HG03432 (cell line): ENCODE measurements at regions not wholly inside any gene's neighbourhood (a gene's known extent, or its start where the extent isn't known, plus 50 kb on each side); places are given as distances from the start of the nearest gene placed in this dataset.
"Not testable (repeated sequence)": the region's sequence is repeated elsewhere in the genome, so short reads cannot be mapped to it uniquely, and the experiment has no call there.

Source experiments
- ATAC-seq: cut with Tn5 transposase; IDR thresholded peaks from one replicate; pipeline ENCODE4 v1.9.1; 2021; ENCODE audit warnings: mild to moderate bottlenecking, moderate library complexity; ENCODE audit not compliant: unreplicated experiment

- no peak for ATAC-seq
Measured at GRCh38 chrX:84611843-84612636, 109.8 kb upstream of the HDX start.

GRCh38 chrX:84634201-84634782, 132.0 kb upstream of the HDX start:
- no peak for ATAC-seq

DNA sequence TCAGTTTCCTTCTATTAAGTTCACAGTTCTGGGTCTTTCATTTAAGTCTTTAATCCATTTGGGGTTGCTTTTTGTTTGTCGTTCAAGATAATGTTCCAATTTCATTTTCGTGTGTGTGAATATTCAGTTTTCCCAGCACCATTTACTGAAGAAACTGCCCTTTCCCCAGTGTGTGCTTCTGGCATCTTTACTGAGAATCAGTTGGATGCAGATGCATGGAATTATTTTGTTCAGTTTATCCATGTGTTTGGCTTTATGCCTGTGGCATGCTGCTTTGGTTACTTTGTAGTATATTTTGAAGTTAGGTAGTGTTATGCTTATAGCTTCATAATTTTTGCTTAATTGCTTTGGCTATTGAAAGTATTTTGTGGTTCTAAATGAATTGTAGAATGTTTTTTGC, 163.8 kb upstream of the HDX start:
- no peak for ATAC-seq

GRCh38 chrX:84690228-84690627, 188.0 kb upstream of the HDX start:
- ATAC-seq: no peak

DNA sequence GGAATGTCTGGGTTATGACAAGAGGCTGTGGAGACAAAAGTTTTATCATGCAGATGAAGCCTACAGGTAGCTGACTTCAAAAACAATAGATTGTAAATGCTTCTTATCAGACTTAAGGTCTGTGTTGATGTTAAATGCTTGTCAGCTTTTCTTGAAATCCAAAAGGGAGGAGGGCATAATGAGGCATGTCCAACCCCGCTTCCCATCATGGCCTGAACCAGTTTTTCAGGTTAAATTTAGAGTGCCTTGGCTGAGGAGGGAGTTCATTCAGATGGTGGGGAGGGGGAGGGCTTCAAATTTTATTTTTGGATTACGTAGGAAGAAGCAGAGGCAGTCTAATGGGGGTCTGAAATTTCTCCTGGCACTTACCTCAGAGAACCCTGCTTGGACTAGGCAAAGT, 207.7 kb upstream of the HDX start:
- ATAC-seq: no peak

DNA sequence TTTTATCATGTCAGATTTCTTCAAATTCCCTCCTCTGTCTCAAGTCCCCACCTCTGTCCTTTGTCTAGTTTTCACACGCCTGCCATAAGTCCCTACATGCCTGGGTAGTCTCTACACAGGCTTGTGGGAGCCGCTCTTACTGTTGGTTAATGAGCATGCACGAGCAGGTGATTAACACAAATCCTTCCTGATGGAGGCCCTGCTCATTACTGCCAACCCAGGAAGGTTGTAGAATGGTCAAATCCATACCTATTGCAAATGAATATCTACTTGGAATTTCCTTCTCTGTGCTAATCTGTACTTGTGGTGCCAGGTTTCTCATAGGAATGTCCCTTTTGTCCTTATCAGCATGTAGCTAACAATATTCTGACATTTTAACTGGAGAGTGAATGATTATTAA, 208.4 kb upstream of the HDX start:
- no peak for ATAC-seq

- ATAC-seq: no peak
Measured at GRCh38 chrX:84712621-84713020, 210.4 kb upstream of the HDX start.

DNA sequence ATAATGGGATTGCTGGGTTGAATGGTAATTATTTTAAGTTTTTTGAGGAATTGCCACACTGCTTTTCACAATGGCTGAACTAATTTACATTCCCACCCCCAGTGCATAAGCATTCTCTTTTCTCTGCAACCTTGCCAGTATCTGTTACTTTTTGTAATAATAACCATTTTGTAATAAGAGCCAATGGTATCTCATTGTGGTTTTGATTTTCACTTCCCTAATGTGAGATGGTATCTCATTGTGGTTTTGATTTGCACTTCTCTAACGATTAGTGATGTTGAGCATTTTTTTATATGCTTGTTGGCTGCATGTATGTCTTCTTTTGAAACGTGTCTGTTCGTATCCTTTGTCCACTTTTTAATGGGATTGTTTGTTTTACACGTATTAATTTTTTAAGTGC, 213.1 kb upstream of the HDX start:
- ATAC-seq: no peak

GRCh38 chrX:84717343-84717742, 215.1 kb upstream of the HDX start:
- no peak for ATAC-seq

DNA sequence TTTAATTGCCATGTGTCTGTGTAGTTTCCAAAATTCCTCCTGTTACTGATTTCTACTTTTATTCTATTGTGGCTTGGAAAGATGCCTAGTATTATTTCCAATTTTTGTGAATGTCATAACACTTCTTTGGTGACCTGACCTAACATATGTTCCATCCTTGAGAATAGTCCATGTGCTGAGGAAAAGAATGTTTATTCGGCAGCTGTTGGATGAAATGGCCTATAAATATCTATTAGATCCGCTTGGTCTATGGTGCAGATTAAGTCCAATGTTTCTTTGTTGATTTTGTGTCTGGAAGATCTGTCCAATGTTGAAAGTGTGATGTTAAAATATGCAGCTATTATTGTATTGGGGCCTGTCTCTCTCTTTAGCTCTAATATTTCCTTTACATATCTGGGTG, 219.2 kb upstream of the HDX start:
- no peak for ATAC-seq

DNA sequence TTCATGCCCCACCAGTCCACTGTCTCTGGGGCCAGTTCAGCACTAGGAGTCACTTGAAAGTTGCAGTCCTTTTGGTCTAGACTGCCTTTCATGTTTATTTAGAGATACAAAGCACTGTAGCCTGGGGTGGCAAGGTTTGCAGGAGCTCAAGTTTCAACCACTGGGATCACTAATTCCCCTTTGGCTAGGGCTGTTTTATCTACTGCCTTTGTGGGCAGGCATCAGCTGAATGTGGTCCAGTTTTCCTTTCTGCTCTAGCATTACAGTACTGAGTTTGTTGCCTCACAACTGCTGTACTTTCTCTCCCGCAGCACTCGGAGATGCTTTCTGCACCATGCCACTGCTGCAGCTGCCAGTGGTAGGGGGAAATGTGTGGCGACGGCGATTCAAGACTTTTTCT, 222.3 kb upstream of the HDX start:
- no peak for ATAC-seq

GRCh38 chrX:84729408-84729807, 227.2 kb upstream of the HDX start:
- no peak for ATAC-seq

- ATAC-seq: peak; percentile 99
Measured at GRCh38 chrX:84729809-84730208, 227.6 kb upstream of the HDX start.

DNA sequence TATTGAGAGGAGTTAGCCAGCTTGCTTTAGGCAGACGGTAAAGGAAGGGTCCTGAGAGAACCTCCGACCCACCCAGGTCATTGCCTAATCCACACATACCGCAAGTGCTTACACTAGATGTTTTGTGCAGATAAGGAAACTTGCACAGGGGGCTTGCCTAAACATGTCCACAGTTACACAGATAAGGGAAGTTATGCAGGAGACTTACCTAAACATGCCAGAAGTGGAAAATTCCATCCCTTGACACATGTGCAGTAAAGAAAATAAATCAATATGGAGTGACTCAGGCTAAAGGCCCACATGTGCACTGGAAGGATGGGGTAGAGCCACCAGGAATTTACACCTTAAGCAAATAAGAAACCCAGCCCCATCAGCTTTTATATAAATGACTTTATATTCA, 232.8 kb upstream of the HDX start:
- ATAC-seq: no peak

DNA sequence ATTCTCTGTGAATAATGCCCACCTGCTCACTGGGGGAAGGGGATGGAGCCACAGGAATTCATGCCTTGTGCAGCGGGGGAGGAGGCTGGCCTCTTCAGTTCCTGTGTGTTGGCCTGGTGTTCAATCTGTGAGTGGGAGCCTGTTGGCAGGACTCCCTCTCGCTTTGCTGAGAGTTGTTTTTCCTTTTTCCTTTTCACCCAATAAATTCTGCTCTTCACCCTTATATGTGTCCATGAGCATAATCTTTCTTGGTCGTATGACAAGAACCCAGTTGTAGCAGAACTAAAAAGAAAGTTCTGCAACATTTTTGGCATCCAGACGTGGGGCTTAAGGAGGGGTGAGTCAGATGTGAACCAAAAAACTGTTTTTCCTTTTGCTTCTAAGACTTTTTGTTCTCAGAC, 235.2 kb upstream of the HDX start:
- ATAC-seq: no peak

GRCh38 chrX:84747516-84747915, 245.3 kb upstream of the HDX start:
- no peak for ATAC-seq

DNA sequence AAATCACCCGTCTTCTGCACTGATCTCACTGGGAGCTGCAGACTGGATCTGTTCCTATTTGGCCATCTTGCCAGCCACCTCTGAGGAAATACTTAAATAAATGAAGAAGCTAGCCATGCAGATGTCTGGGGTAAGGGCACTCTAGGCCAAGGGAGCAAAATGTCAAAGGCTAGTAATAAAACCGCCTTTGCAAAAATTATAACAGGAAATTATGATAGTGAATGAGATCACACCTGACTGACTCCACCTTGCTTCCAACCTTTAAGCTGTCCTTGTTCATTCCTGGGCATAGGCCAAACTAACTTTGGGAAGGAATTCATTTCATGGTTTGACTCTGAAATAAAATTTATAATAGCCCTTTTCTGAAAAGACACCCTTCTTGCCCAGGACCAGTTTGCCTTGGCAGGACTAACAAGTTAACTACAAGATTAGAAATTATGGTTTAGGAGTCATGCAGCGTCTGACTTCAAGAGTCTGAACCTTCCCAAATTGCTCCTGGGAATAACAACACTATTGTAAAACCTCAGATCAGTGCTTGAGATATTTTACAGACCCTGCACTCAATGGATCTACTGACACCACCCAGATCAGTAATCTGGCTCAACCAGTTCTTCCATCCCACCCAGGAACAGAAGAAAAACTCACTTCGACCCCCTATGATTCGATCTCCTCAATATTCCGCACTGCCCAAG, 246.9 kb upstream of the HDX start:
- ATAC-seq: no peak

DNA sequence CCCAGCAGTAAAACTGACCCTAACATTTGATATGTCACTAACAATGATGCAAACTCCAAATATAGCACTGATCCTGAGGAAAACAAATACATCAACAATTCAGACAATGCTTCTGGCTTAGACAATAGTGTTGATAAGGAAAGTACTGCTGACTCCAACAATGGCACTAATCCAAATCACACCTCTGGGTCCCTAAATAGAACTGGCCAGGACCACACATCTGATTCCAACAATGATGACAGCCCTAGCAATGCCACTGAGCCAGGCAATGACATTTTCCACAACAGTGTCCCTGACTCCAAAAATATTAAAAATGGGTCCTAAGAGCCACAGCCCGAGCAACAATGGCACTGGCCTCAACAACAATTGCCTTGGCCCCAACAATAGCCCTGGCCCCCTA, 243.1 kb upstream of the APOOL start:
- ATAC-seq: no peak

DNA sequence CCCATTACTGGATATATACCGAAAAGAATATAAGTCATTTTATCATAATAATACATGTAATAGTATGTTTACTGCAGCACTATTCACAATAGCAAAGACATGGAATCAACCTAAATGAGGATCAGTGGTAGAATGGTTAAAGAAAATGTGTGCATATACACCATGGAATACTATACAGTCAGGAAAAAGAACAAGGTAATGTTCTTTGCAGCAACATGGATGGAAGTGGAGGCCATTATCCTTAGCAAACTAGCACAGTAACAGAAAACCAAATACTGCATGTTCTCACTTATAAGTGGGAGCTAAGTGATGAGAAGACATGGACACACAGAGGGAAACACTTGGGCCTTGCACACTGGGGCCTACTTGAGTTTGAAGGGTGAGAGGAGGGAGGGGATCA, 207.4 kb upstream of the APOOL start:
- no peak for ATAC-seq

- ATAC-seq: no peak
Measured at GRCh38 chrX:84830836-84831235, 172.8 kb upstream of the APOOL start.

DNA sequence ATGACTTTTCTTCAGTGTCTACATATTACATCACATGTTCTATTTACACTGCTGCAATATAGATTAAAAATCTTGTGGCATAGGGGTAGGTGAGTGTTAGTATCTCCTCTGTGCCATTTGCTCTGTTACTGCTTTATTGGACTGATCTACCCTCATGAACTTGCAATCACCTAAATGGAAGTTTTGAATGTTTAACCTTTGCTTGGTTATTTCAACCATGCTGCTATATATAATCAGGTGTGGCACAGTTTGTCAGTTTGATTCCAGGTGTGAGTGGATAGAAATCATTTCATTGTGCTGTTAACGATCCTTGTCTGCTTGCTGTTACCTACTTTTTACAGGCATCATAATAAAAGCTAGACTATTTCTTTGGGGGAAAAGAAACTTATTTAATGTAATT, 157.1 kb upstream of the APOOL start:
- ATAC-seq: not testable (repeated sequence)

DNA sequence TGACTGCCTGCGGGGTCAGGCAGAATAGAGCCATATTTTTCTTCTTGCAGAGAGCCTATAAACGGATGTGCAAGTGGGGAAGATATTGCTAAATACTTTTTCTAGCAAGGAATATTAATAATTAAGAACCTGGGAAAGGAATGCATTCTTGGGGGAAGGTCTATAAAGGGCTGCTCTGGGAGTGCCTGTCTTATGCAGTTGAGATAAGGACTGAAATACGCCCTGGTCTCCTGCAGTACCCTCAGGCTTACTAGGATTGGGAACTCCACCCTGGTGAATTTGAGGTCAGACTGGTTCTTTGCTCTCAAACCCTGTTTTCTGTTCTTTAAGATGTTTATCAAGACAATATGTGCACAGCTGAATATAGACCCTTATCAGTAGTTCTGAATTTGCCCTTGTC, 152.5 kb upstream of the APOOL start:
- not testable (repeated sequence) for ATAC-seq
